ENCODE measurements at regions not wholly inside any gene's neighbourhood (a gene's known extent, or its start where the extent isn't known, plus 50 kb on each side); places are given as distances from the start of the nearest gene placed in this dataset.

DNA sequence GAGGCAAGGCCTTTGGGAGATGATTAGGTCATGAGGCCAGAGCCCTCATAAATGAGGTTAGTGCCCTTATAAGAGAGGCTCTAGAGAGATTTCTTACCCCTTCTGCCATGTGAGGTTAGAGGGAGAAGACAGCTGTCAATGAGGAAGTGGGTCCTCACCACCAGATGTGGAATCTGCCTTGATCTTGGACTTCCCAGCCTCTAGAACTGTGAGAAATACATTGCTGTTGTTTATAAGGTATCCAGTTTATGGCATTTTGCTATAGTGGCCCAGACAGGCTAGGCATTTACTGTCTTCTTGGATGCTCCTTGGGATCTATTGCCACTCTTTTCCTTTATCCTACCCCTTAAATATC lies 57.1 kb upstream of the CITED2 start:
- no peak for DNase-seq (ENCODE audit: low spot score)
- Mint-ChIP-seq H3K9me3 (peaks cover 7% of the 10 kb centered on the region), H3K27me3 (ENCODE audit: insufficient read depth, low read depth) (peaks cover 9% of the 10 kb centered on the region), H3K4me1 (peaks cover 36% of the 10 kb centered on the region), H3K27ac (peak overlapping the region; percentile 25), H3K36me3 (no peaks in the 10 kb centered on the region), H3K4me3 (no peak overlapping the region)
- no peaks in the 10 kb centered on the region for H3K27me3 ChIP-seq
- no peak overlapping the region for H3K4me2 ChIP-seq
- H2AFZ ChIP-seq (replicated peaks) = no peak overlapping the region
- no peak overlapping the region for H3K9ac ChIP-seq
- H3K79me2 ChIP-seq (ENCODE audit: low read depth) = no peaks in the 10 kb centered on the region
- H3K9me3 ChIP-seq (ENCODE audit: low read depth) = no peaks in the 10 kb centered on the region
- H3K4me1 ChIP-seq = peaks cover 18% of the 10 kb centered on the region
- H4K20me1 ChIP-seq (ENCODE audit: low read depth) = no peaks in the 10 kb centered on the region
- no peak overlapping the region for H3K4me3 ChIP-seq
- peaks cover 6% of the 10 kb centered on the region for H3F3A ChIP-seq (ENCODE audit: low read depth)
- TF ChIP-seq EZH2phosphoT487 (IDR thresholded peaks at IDR 0.05) = no peak
- TF ChIP-seq, protein P1, sequence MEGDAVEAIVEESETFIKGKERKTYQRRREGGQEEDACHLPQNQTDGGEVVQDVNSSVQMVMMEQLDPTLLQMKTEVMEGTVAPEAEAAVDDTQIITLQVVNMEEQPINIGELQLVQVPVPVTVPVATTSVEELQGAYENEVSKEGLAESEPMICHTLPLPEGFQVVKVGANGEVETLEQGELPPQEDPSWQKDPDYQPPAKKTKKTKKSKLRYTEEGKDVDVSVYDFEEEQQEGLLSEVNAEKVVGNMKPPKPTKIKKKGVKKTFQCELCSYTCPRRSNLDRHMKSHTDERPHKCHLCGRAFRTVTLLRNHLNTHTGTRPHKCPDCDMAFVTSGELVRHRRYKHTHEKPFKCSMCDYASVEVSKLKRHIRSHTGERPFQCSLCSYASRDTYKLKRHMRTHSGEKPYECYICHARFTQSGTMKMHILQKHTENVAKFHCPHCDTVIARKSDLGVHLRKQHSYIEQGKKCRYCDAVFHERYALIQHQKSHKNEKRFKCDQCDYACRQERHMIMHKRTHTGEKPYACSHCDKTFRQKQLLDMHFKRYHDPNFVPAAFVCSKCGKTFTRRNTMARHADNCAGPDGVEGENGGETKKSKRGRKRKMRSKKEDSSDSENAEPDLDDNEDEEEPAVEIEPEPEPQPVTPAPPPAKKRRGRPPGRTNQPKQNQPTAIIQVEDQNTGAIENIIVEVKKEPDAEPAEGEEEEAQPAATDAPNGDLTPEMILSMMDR (IDR thresholded peaks at IDR 0.05) = no peak
- no peak for TF ChIP-seq EZH2 (IDR thresholded peaks at IDR 0.05)
- H3K36me3 ChIP-seq = no peaks in the 10 kb centered on the region
- H3K27ac ChIP-seq = no peak overlapping the region

DNA sequence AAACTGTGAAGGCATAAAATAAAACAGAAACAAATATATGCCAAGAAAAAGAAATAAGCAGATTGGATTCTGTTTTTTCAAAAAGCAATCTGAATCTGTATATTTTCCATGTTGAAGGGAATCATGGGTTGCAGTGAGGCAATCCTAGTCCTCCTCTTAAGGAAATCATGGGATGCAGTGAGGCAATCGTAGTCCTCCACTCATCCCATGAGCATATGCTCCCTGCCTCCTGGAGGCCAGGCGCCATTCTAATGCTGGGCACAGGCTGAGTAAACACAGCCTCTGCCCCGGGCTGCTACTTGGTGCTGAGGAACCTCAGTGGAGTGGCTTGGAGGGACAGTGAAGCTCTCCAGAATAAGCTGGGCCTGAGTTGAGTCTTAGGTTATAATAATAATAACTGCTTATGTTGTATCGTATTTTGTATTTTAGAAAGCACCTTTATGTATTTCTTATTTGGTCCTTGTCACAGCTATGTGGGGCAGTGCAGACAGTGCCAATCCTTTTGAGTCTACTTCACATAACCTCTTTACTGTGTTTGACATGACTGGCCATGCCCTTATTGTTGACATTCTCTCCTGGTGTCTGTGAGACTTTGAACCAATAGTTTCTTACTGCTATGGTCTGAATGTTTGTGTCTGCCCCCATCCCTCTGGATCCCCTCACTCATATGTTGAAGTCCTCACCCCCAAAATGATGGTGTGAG lies 56.6 kb upstream of the CITED2 start:
- H3K27ac ChIP-seq = no peak overlapping the region
- H3K4me3 ChIP-seq = no peak overlapping the region
- no peaks in the 10 kb centered on the region for H3K27me3 ChIP-seq
- H3K4me1 ChIP-seq = peaks cover 13% of the 10 kb centered on the region
- Mint-ChIP-seq H3K36me3 (no peaks in the 10 kb centered on the region), H3K27ac (peak overlapping the region; percentile 25), H3K4me1 (peaks cover 35% of the 10 kb centered on the region), H3K9me3 (peaks cover 7% of the 10 kb centered on the region), H3K27me3 (ENCODE audit: insufficient read depth, low read depth) (peaks cover 9% of the 10 kb centered on the region), H3K4me3 (no peak overlapping the region)
- no peak for DNase-seq (ENCODE audit: low spot score)
- TF ChIP-seq EZH2 (IDR thresholded peaks at IDR 0.05) (no peak), EZH2phosphoT487 (IDR thresholded peaks at IDR 0.05) (no peak)
- TF ChIP-seq, protein P1 (IDR thresholded peaks at IDR 0.05) = no peak
- no peaks in the 10 kb centered on the region for H4K20me1 ChIP-seq (ENCODE audit: low read depth)
- no peak overlapping the region for H3K9ac ChIP-seq
- H3K79me2 ChIP-seq (ENCODE audit: low read depth) = no peaks in the 10 kb centered on the region
- H3K36me3 ChIP-seq = no peaks in the 10 kb centered on the region
- no peak overlapping the region for H3K4me2 ChIP-seq
- peaks cover 6% of the 10 kb centered on the region for H3F3A ChIP-seq (ENCODE audit: low read depth)
- H3K9me3 ChIP-seq (ENCODE audit: low read depth) = no peaks in the 10 kb centered on the region
- H2AFZ ChIP-seq (replicated peaks) = no peak overlapping the region

DNA sequence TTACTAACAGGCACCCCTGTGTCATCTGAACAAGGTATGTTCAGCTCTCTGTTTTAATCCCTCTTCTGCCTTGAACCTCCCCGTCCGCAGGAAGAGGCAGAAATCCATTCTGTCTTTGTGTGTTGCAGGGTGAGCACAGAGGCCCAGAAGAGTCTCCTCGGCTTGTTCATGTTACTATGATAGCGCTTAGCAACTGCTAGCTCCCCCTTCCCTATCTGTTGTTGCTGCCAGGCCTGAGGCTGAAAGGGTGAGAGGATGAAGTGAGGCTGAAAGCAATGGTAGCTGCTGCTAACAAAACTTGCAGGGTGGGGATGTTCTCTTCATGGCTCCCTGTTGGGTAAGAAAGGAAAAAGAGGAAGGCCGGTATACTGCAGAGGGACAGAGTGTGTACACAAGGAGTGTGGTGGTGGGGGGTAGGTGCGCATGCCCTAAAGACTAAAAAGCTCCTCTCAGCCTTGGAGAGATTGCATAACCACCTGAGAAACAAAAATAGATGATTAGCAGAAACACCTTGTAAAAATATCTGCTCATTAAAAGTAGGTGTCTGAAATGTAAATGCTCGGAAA lies 55.2 kb upstream of the CITED2 start:
- peak overlapping the region; percentile 92 for H2AFZ ChIP-seq (replicated peaks)
- no peak overlapping the region for H3K4me3 Mint-ChIP-seq

More for the DNA sequence above, 55.2 kb upstream of the CITED2 start:
- peak overlapping the region; percentile 18 for H3K4me2 ChIP-seq
- Mint-ChIP-seq H3K36me3 (no peaks in the 10 kb centered on the region), H3K9me3 (peaks cover 7% of the 10 kb centered on the region), H3K4me1 (peaks cover 36% of the 10 kb centered on the region), H3K27ac (peak overlapping the region; percentile 98), H3K27me3 (ENCODE audit: insufficient read depth, low read depth) (peaks cover 9% of the 10 kb centered on the region)
- H3F3A ChIP-seq (ENCODE audit: low read depth) = peaks cover 6% of the 10 kb centered on the region
- peak; percentile 21 for DNase-seq (ENCODE audit: low spot score)
- no peaks in the 10 kb centered on the region for H3K9me3 ChIP-seq (ENCODE audit: low read depth)
- H3K9ac ChIP-seq = no peak overlapping the region
- H4K20me1 ChIP-seq (ENCODE audit: low read depth) = no peaks in the 10 kb centered on the region
- no peak overlapping the region for H3K27ac ChIP-seq
- H3K4me3 ChIP-seq = no peak overlapping the region
- no peaks in the 10 kb centered on the region for H3K36me3 ChIP-seq
- H3K27me3 ChIP-seq = no peaks in the 10 kb centered on the region
- peaks cover 11% of the 10 kb centered on the region for H3K4me1 ChIP-seq
- H3K79me2 ChIP-seq (ENCODE audit: low read depth) = no peaks in the 10 kb centered on the region
- TF ChIP-seq EZH2phosphoT487 (IDR thresholded peaks at IDR 0.05) = no peak
- TF ChIP-seq, protein P1 (IDR thresholded peaks at IDR 0.05) = no peak
- no peak for TF ChIP-seq EZH2 (IDR thresholded peaks at IDR 0.05)
